Stomach (tissue), 4 donors: ENCODE measurements at regions not wholly inside any gene's neighbourhood (a gene's known extent, or its start where the extent isn't known, plus 50 kb on each side); places are given as distances from the start of the nearest gene placed in this dataset.

Source experiments
- CTCF ChIP-seq, 7 experiments: fragments of 450-650 bp in 4 of 7; fragments of 200-600 bp in 3 of 7; sonication (generic) in 3 of 7; IDR thresholded peaks; one replicate each; pipeline ENCODE4 v1.5.1; 2016 to 2019; ENCODE audit warnings: antibody characterized with exemption in 7 of 7, control low read depth in 2 of 7, mild to moderate bottlenecking in 1 of 7
- POLR2A ChIP-seq, 4 donors: fragments of 450-650 bp; IDR thresholded peaks; one replicate each; pipeline ENCODE4 v1.6.1; 2016; ENCODE audit warnings: antibody characterized with exemption in 4 of 4, control low read depth in 2 of 4, mild to moderate bottlenecking in 1 of 4, moderate library complexity in 1 of 4
- POLR2AphosphoS5 ChIP-seq, 3 donors: sonication (generic); formaldehyde crosslinking; IDR thresholded peaks; one replicate each; pipeline ENCODE4 v1.6.1; 2016; ENCODE audit warnings: antibody characterized with exemption in 3 of 3

DNA sequence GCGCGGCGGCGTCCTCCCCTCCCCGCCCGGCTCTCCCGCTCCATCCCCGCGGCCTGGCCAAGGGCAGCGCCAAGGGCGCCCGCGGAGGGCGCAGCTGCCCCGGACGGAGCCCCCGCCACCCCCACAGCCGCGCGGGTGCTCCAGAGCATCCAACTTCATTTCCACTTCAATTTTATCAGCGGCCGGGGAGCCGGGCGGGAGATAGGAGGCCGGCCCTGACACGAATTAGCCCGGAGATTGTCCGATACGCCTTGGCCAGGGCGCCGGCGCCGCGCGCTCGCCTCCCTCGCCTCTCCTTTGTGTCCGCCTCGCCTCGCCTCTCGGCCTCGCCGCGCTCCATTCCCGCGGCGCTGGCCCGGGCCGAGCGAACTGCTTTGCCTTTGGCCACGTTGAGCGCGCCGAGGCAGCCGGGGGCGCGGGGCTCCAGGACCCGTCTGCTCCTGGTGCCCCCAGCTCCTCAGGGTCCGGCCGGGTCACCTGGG lies 129.1 kb upstream of the LHX1 start:
- TF ChIP-seq CTCF (IDR thresholded peaks at IDR 0.05) (no peak), POLR2A (IDR thresholded peaks at IDR 0.05) (no peak), POLR2AphosphoS5 (IDR thresholded peaks at IDR 0.05) (no peak)
